HCT116 (cell line): ENCODE measurements at regions not wholly inside any gene's neighbourhood (a gene's known extent, or its start where the extent isn't known, plus 50 kb on each side); places are given as distances from the start of the nearest gene placed in this dataset.

Source experiments
- ATF3 ChIP-seq: IDR thresholded peaks from 2 replicates; pipeline ENCODE4 v1.6.1; 2012
- CBX3 ChIP-seq: IDR thresholded peaks from 2 replicates; pipeline ENCODE4 v1.6.1; 2012; ENCODE audit warnings: low read depth
- CEBPB ChIP-seq: IDR thresholded peaks from 2 replicates; pipeline ENCODE4 v1.6.1; 2012; ENCODE audit warnings: low read depth
- CTCF ChIP-seq, 3 experiments: fragments of 200-600 bp in 1 of 3; sonication (generic) in 1 of 3; IDR thresholded peaks in 2 of 3; conservative IDR thresholded peaks in 1 of 3; 2 replicates each; pipeline ENCODE4 v1.5.1; 2012 to 2017; ENCODE audit warnings: low read depth in 2 of 3, low read length in 2 of 3, antibody characterized with exemption in 1 of 3, borderline replicate concordance in 1 of 3, control low read depth in 1 of 3, mild to moderate bottlenecking in 1 of 3, mixed read lengths in 1 of 3, mixed run types in 1 of 3, moderate library complexity in 1 of 3; ENCODE audit not compliant: insufficient read depth in 1 of 3
- EZH2 ChIP-seq: fragments of 200-600 bp; sonication (generic); IDR thresholded peaks from 2 replicates; pipeline ENCODE4 v1.6.1; 2017; ENCODE audit warnings: antibody characterized with exemption, mixed run types
- EZH2phosphoT487 ChIP-seq: fragments of 200-600 bp; IDR thresholded peaks from 2 replicates; pipeline ENCODE4 v1.6.1; 2018; ENCODE audit warnings: antibody characterized with exemption, borderline replicate concordance
- JUND ChIP-seq: IDR thresholded peaks from 2 replicates; pipeline ENCODE4 v1.6.1; 2012
- MAX ChIP-seq: IDR thresholded peaks from 2 replicates; pipeline ENCODE4 v1.6.1; 2012
- POLR2AphosphoS5 ChIP-seq: IDR thresholded peaks from 2 replicates; pipeline ENCODE4 v1.6.1; 2011; ENCODE audit warnings: mild to moderate bottlenecking, low read depth, low read length, moderate library complexity
- SIN3A ChIP-seq: IDR thresholded peaks from 2 replicates; pipeline ENCODE4 v1.6.1; 2012; ENCODE audit warnings: low read depth
- SP1 ChIP-seq: IDR thresholded peaks from 2 replicates; pipeline ENCODE4 v1.6.1; 2012; ENCODE audit warnings: low read depth
- ZFX ChIP-seq: fragments of 450-650 bp; IDR thresholded peaks from 2 replicates; pipeline ENCODE4 v1.6.1; 2017

- TF ChIP-seq JUND: no peak
- TF ChIP-seq POLR2AphosphoS5: no peak
- TF ChIP-seq ATF3: no peak
- TF ChIP-seq CTCF (IDR thresholded peaks at IDR 0.05 in 2 of 3, conservative IDR thresholded peaks at IDR 0.05 in 1 of 3; ENCODE audit: borderline replicate concordance in 1 of 3, insufficient read depth in 1 of 3, low read depth in 2 of 3, low read length in 2 of 3): no peak
- no peak for TF ChIP-seq EZH2
- TF ChIP-seq CEBPB: no peak
- TF ChIP-seq CBX3: no peak
- no peak for TF ChIP-seq SIN3A
- no peak for TF ChIP-seq ZFX
- TF ChIP-seq EZH2phosphoT487: no peak
- TF ChIP-seq SP1: no peak
- no peak for TF ChIP-seq MAX
Measured at GRCh38 chr14:42513837-42514236, 907.2 kb downstream of the LRFN5 start.
